H9 (cell line): ENCODE measurements at regions not wholly inside any gene's neighbourhood (a gene's known extent, or its start where the extent isn't known, plus 50 kb on each side); places are given as distances from the start of the nearest gene placed in this dataset.

Experiments
- DNase-seq: peaks from one replicate; pipeline ENCODE4 v3.0.0-alpha.2; 2017
- H2AFZ ChIP-seq: one replicate; pipeline ENCODE4 v1.6.1; 2013; ENCODE audit warnings: mild to moderate bottlenecking, low read length, control low read depth, moderate library complexity
- H2AK5ac ChIP-seq: 2 replicates; pipeline ENCODE4 v1.6.1; 2013; ENCODE audit warnings: low read length, control low read depth, mixed read lengths; ENCODE audit not compliant: insufficient read length
- H2BK120ac ChIP-seq: one replicate; pipeline ENCODE4 v1.6.1; 2013; ENCODE audit warnings: low read depth, mild to moderate bottlenecking, low read length, control low read depth, inconsistent platforms; ENCODE audit not compliant: poor library complexity, severe bottlenecking
- H2BK12ac ChIP-seq: 2 replicates; pipeline ENCODE4 v1.6.1; 2013; ENCODE audit warnings: low read length, control low read depth, mixed read lengths, low read depth; ENCODE audit not compliant: insufficient read length
- H2BK15ac ChIP-seq: 2 replicates; pipeline ENCODE4 v1.6.1; 2013; ENCODE audit warnings: low read depth, low read length, control low read depth
- H2BK20ac ChIP-seq: one replicate; pipeline ENCODE4 v1.6.1; 2013; ENCODE audit warnings: low read depth, mild to moderate bottlenecking, low read length, control low read depth, inconsistent platforms; ENCODE audit not compliant: poor library complexity, severe bottlenecking
- H2BK5ac ChIP-seq: 2 replicates; pipeline ENCODE4 v1.6.1; 2013; ENCODE audit warnings: low read length, control low read depth, mixed read lengths; ENCODE audit not compliant: insufficient read length
- H3K14ac ChIP-seq: 2 replicates; pipeline ENCODE4 v1.6.1; 2013; ENCODE audit warnings: low read length, control low read depth; ENCODE audit not compliant: insufficient read depth
- H3K18ac ChIP-seq: 2 replicates; pipeline ENCODE4 v1.6.1; 2013; ENCODE audit warnings: low read depth, mild to moderate bottlenecking, mixed read lengths, low read length, control low read depth; ENCODE audit not compliant: insufficient read length
- H3K23ac ChIP-seq: 2 replicates; pipeline ENCODE4 v1.6.1; 2013; ENCODE audit warnings: low read length, control low read depth, mixed read lengths, low read depth; ENCODE audit not compliant: insufficient read length
- H3K23me2 ChIP-seq: 2 replicates; pipeline ENCODE4 v1.6.1; 2013; ENCODE audit warnings: low read depth, mild to moderate bottlenecking, mixed read lengths, low read length, control low read depth; ENCODE audit not compliant: insufficient read length, poor library complexity, severe bottlenecking
- H3K27ac ChIP-seq: 2 replicates; pipeline ENCODE4 v1.5.1; 2013; ENCODE audit warnings: low read length, control low read depth, mixed read lengths, low read depth; ENCODE audit not compliant: insufficient read length
- H3K27me3 ChIP-seq: 2 replicates; pipeline ENCODE4 v1.6.1; 2013; ENCODE audit warnings: low read length, control low read depth, inconsistent platforms; ENCODE audit not compliant: insufficient read depth
- H3K4ac ChIP-seq: 2 replicates; pipeline ENCODE4 v1.6.1; 2013; ENCODE audit warnings: low read depth, mild to moderate bottlenecking, control low read depth, inconsistent platforms, low read length, moderate library complexity
- H3K4me1 ChIP-seq: 2 replicates; pipeline ENCODE4 v1.6.1; 2013; ENCODE audit warnings: low read length, control low read depth, inconsistent platforms; ENCODE audit not compliant: insufficient read depth
- H3K4me2 ChIP-seq: 2 replicates; pipeline ENCODE4 v1.6.1; 2013; ENCODE audit warnings: low read length, control low read depth, mixed read lengths; ENCODE audit not compliant: insufficient read length, insufficient read depth
- H3K56ac ChIP-seq: 2 replicates; pipeline ENCODE4 v1.6.1; 2013; ENCODE audit warnings: low read depth, mild to moderate bottlenecking, mixed read lengths, low read length, control low read depth; ENCODE audit not compliant: insufficient read length
- H3K79me1 ChIP-seq: 2 replicates; pipeline ENCODE4 v1.6.1; 2013; ENCODE audit warnings: low read depth, mild to moderate bottlenecking, moderate library complexity, low read length, control low read depth, inconsistent platforms; ENCODE audit not compliant: insufficient read depth, poor library complexity, severe bottlenecking
- H3K79me2 ChIP-seq: 2 replicates; pipeline ENCODE4 v1.6.1; 2013; ENCODE audit warnings: low read length, control low read depth, inconsistent platforms; ENCODE audit not compliant: insufficient read depth
- H3K9ac ChIP-seq: 2 replicates; pipeline ENCODE4 v1.6.1; 2013; ENCODE audit warnings: low read length, control low read depth, mixed read lengths; ENCODE audit not compliant: insufficient read length; ENCODE audit errors: extremely low read depth
- H3K9me3 ChIP-seq: one replicate; pipeline ENCODE4 v1.6.1; 2013; ENCODE audit warnings: low read depth, low read length, inconsistent platforms; ENCODE audit not compliant: control insufficient read depth
- H3T11ph ChIP-seq: one replicate; pipeline ENCODE4 v1.6.1; 2013; ENCODE audit warnings: mild to moderate bottlenecking, low read length, control low read depth, inconsistent platforms
- H4K20me1 ChIP-seq: one replicate; pipeline ENCODE4 v1.6.1; 2013; ENCODE audit not compliant: control insufficient read depth, insufficient read length, insufficient read depth
- H4K5ac ChIP-seq: 2 replicates; pipeline ENCODE4 v1.6.1; 2013; ENCODE audit warnings: low read depth, mild to moderate bottlenecking, mixed read lengths, low read length, control low read depth; ENCODE audit not compliant: insufficient read length
- H4K8ac ChIP-seq: replicated peaks from 2 replicates; pipeline ENCODE4 v1.6.1; 2013; ENCODE audit warnings: low read length, control low read depth, mixed read lengths, low read depth; ENCODE audit not compliant: insufficient read length
- H4K91ac ChIP-seq: 2 replicates; pipeline ENCODE4 v1.6.1; 2013; ENCODE audit warnings: low read depth, mild to moderate bottlenecking, moderate library complexity, mixed read lengths, low read length, control low read depth; ENCODE audit not compliant: insufficient read length
- H3K27ac Mint-ChIP-seq, 3 experiments: 2 replicates in 2 of 3; 3 replicates in 1 of 3; pipeline ENCODE4 v1.8.0; 2020 to 2021; ENCODE audit warnings: mixed read lengths in 3 of 3, mild to moderate bottlenecking in 1 of 3, moderate library complexity in 1 of 3
- H3K27me3 Mint-ChIP-seq: 2 replicates; pipeline ENCODE4 v1.8.0; 2021; ENCODE audit warnings: low read depth, mild to moderate bottlenecking, moderate library complexity, mixed read lengths
- H3K36me3 Mint-ChIP-seq, 3 experiments: 2 replicates in 2 of 3; 3 replicates in 1 of 3; pipeline ENCODE4 v1.8.0; 2020 to 2021; ENCODE audit warnings: low read depth in 3 of 3, mixed read lengths in 3 of 3; ENCODE audit not compliant: insufficient read depth in 1 of 3
- H3K4me1 Mint-ChIP-seq, 2 experiments: 2 replicates each; pipeline ENCODE4 v1.8.0; 2020; ENCODE audit warnings: mixed read lengths in 2 of 2
- H3K4me3 Mint-ChIP-seq, 2 experiments: 2 replicates in 1 of 2; 3 replicates in 1 of 2; pipeline ENCODE4 v1.8.0; 2020 to 2021; ENCODE audit warnings: mild to moderate bottlenecking in 2 of 2, mixed read lengths in 2 of 2, moderate library complexity in 1 of 2
- H3K9me3 Mint-ChIP-seq, 2 experiments: 2 replicates in 1 of 2; 3 replicates in 1 of 2; pipeline ENCODE4 v1.8.0; 2020; ENCODE audit warnings: mild to moderate bottlenecking in 2 of 2, mixed read lengths in 2 of 2, moderate library complexity in 1 of 2
- WGBS: extraction: QIAGEN DNeasy Blood & Tissue Kit; methylation state at CpG from one replicate; pipeline ENCODE4 v1.1.7; 2013; ENCODE audit warnings: missing lambda C conversion rate, low lambda C conversion rate, mixed read lengths; ENCODE audit not compliant: insufficient read length; ENCODE audit errors: extremely low coverage; 5-methylcytosine and 5-hydroxymethylcytosine counted together
- TF ChIP-seq, protein P1 (sequence below): fragments of 200-600 bp; sonication (generic); conservative IDR thresholded peaks from 3 replicates; pipeline ENCODE4 v1.8.0; 2021; ENCODE audit warnings: antibody characterized with exemption, mild to moderate bottlenecking

DNA sequence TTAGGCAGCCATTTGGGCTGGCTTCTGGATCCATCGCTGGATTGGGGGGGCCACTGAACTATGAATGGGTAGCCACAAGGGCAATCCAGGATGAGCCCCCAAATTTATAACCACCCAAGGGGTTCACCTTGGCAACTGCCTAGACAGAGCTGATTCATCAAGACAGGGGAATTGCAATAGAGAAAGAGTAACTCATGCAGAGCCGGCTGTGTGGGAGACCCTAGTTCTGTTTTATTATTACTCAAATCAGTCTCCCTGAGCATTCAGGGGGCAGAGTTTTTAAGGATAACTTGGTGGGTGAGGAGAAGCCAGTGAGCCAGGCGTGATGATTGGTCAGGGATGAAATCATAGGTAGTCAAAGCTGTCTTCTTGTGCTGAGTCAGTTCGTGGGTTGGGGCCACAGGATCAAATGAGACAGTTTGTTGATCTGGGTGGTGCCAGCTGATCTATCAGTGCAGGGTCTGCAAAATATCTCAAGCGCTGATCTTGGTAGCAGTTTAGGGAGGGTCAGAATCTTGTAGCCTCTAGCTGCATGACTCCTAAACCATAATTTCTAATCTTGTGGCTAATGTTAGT lies 57.9 kb downstream of the DNAJB9 start:
- H3K79me2 ChIP-seq, result no peaks in the 10 kb centered on the region
- H3K23me2 ChIP-seq, result no peaks in the 10 kb centered on the region

More for the DNA sequence above, 57.9 kb downstream of the DNAJB9 start:
- DNase-seq, result no peak
- Histone ChIP-seq H3K27ac (no peak overlapping the region), H2BK20ac (no peak overlapping the region), H4K91ac (no peak overlapping the region), H3K79me1 (no peaks in the 10 kb centered on the region), H3T11ph (no peak overlapping the region), H3K27me3 (no peaks in the 10 kb centered on the region), H3K4me1 (no peaks in the 10 kb centered on the region), H4K8ac (no peak overlapping the region), H2BK12ac (no peak overlapping the region), H3K9ac (no peak overlapping the region), H4K5ac (no peak overlapping the region), H2BK5ac (no peak overlapping the region), H3K4ac (no peak overlapping the region), H2AK5ac (no peak overlapping the region), H3K4me2 (no peak overlapping the region), H4K20me1 (no peaks in the 10 kb centered on the region), H3K23ac (no peak overlapping the region), H3K9me3 (no peaks in the 10 kb centered on the region), H2AFZ (no peak overlapping the region), H3K56ac (no peak overlapping the region), H3K18ac (no peak overlapping the region), H2BK120ac (no peak overlapping the region), H3K14ac (no peak overlapping the region), H2BK15ac (no peak overlapping the region)
- Mint-ChIP-seq H3K4me1 (peaks cover 0 to 4% of the 10 kb centered on the region in 2 experiments; a peak in 2 of 4 replicates), H3K36me3 (no peaks in the 10 kb centered on the region), H3K27me3 (no peaks in the 10 kb centered on the region), H3K27ac (0 out of 7 replicates have a peak overlapping the region, but pooled peaks of 1 of the 3 experiments have one; percentile 16), H3K4me3 (no peak overlapping the region), H3K9me3 (no peaks in the 10 kb centered on the region; a peak in 1 of 5 replicates)
- TF ChIP-seq, protein P1, sequence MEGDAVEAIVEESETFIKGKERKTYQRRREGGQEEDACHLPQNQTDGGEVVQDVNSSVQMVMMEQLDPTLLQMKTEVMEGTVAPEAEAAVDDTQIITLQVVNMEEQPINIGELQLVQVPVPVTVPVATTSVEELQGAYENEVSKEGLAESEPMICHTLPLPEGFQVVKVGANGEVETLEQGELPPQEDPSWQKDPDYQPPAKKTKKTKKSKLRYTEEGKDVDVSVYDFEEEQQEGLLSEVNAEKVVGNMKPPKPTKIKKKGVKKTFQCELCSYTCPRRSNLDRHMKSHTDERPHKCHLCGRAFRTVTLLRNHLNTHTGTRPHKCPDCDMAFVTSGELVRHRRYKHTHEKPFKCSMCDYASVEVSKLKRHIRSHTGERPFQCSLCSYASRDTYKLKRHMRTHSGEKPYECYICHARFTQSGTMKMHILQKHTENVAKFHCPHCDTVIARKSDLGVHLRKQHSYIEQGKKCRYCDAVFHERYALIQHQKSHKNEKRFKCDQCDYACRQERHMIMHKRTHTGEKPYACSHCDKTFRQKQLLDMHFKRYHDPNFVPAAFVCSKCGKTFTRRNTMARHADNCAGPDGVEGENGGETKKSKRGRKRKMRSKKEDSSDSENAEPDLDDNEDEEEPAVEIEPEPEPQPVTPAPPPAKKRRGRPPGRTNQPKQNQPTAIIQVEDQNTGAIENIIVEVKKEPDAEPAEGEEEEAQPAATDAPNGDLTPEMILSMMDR, result no peak
- no CpG with 5 or more reads among the region's 5 CpGs for WGBS
